Psoas muscle (tissue), 7 donors: ENCODE measurements at regions not wholly inside any gene's neighbourhood (a gene's known extent, or its start where the extent isn't known, plus 50 kb on each side); places are given as distances from the start of the nearest gene placed in this dataset.

Experiments used
- ATAC-seq, 4 donors: fragments of 200-7000 bp; cut with Tn5 transposase; one replicate each; pipeline ENCODE4 v1.9.1; 2020; ENCODE audit warnings: moderate library complexity in 3 of 4, mild to moderate bottlenecking in 2 of 4
- DNase-seq, 2 donors: peaks; one replicate each; pipeline ENCODE4 v3.0.0-alpha.2; 2020
- H3K27ac ChIP-seq: fragments of 200-600 bp; one replicate; pipeline ENCODE4 v1.8.0; 2022
- H3K27me3 ChIP-seq, 3 donors: fragments of 200-600 bp in 1 of 3; one replicate each; pipeline versions ENCODE4 v1.6.1 to v1.8.0; 2013 to 2022; ENCODE audit warnings: low read length in 2 of 3, mild to moderate bottlenecking in 2 of 3, moderate library complexity in 1 of 3; ENCODE audit not compliant: insufficient read depth in 3 of 3
- H3K36me3 ChIP-seq, 2 donors: fragments of 200-600 bp in 1 of 2; one replicate each; pipeline versions ENCODE4 v1.6.1 to v1.8.0; 2013 to 2022; ENCODE audit warnings: low read depth in 1 of 2, mild to moderate bottlenecking in 1 of 2, moderate library complexity in 1 of 2; ENCODE audit not compliant: insufficient read depth in 1 of 2
- H3K4me1 ChIP-seq: fragments of 200-600 bp; one replicate; pipeline ENCODE4 v1.8.0; 2022
- H3K4me3 ChIP-seq: fragments of 200-600 bp; one replicate; pipeline ENCODE4 v1.8.0; 2022; ENCODE audit warnings: mild to moderate bottlenecking
- H3K9me3 ChIP-seq: fragments of 200-600 bp; one replicate; pipeline ENCODE4 v1.8.0; 2022
- WGBS, 3 donors: extraction: QIAGEN DNeasy Blood & Tissue Kit; methylation state at CpG; one replicate each; pipeline versions ENCODE4 v1.1.6 to v1.1.7; 2013; 5-methylcytosine and 5-hydroxymethylcytosine counted together
- intact Hi-C, 2 donors: fragments of 100-400 bp; cut with DNase I; formaldehyde crosslinking; loops; one replicate each; pipeline versions ENCODE4 v1.11.0 to v1.14.2; 2022
- TF ChIP-seq, protein P1 (sequence below): fragments of 200-600 bp; IDR thresholded peaks from one replicate; pipeline ENCODE4 v1.8.0; 2022; ENCODE audit warnings: antibody characterized with exemption
- donor health status: healthy with polysubstance abuse.
- donor health status: DM: no; HTN: no; CAD: no; lungs with moderate emphysema.
- donor health status: Bipolar disorder and iron deficiency.
- donor health status: healthy.
- donor health status: DM: yes; HTN: yes; CAD: no.
- donor health status: DM: no; HTN: no; CAD: no.
- donor health status: DM: yes; HTN: yes; CAD: no.

- no peak overlapping the region for H3K4me3 ChIP-seq
- DNase-seq (no peak), ATAC-seq (no peak)
- H3K9me3 ChIP-seq, result peaks cover 8% of the 10 kb centered on the region
- 52 to 100% (median 90%) methylated on average over 3 of the region's 3 CpGs for WGBS, 3 donors
- H3K27ac ChIP-seq, result no peak overlapping the region
- peaks cover 0 to 3% (median 0%) of the 10 kb centered on the region in 3 donors for H3K27me3 ChIP-seq
- TF ChIP-seq, protein P1, sequence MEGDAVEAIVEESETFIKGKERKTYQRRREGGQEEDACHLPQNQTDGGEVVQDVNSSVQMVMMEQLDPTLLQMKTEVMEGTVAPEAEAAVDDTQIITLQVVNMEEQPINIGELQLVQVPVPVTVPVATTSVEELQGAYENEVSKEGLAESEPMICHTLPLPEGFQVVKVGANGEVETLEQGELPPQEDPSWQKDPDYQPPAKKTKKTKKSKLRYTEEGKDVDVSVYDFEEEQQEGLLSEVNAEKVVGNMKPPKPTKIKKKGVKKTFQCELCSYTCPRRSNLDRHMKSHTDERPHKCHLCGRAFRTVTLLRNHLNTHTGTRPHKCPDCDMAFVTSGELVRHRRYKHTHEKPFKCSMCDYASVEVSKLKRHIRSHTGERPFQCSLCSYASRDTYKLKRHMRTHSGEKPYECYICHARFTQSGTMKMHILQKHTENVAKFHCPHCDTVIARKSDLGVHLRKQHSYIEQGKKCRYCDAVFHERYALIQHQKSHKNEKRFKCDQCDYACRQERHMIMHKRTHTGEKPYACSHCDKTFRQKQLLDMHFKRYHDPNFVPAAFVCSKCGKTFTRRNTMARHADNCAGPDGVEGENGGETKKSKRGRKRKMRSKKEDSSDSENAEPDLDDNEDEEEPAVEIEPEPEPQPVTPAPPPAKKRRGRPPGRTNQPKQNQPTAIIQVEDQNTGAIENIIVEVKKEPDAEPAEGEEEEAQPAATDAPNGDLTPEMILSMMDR, result no peak
- intact Hi-C loops, result no loop called here
- H3K4me1 ChIP-seq, result no peaks in the 10 kb centered on the region
- H3K36me3 ChIP-seq, result no peaks in the 10 kb centered on the region
These were observed 143.8 kb upstream of the CPXCR1 start for GRCh38 chrX:88603237-88603636.

GRCh38 chrX:88604433-88605221 is 142.4 kb upstream of the CPXCR1 start:
- Histone ChIP-seq H3K4me1 (no peaks in the 10 kb centered on the region), H3K36me3 (no peaks in the 10 kb centered on the region), H3K27me3 (peaks cover 0 to 3% (median 0%) of the 10 kb centered on the region in 3 donors), H3K27ac (no peak overlapping the region), H3K4me3 (no peak overlapping the region), H3K9me3 (peaks cover under 1% of the 10 kb centered on the region)
- intact Hi-C loops, result no loop called here
- DNase-seq (no peak), ATAC-seq (no peak)
- WGBS, 3 donors, result 23 to 30% (median 29%) methylated on average over 5 of the region's 5 CpGs
- TF ChIP-seq, protein P1, result no peak

- no peak for DNase-seq
- H3K9me3 ChIP-seq, result no peaks in the 10 kb centered on the region
- WGBS, 3 donors, result 26 to 36% (median 35%) methylated on average over 4 of the region's 4 CpGs
- no peak for ATAC-seq
- no peaks in the 10 kb centered on the region for H3K36me3 ChIP-seq
- peaks cover 0 to 3% (median 0%) of the 10 kb centered on the region in 3 donors for H3K27me3 ChIP-seq
- intact Hi-C loops, result no loop called here
- H3K4me3 ChIP-seq, result no peak overlapping the region
- no peaks in the 10 kb centered on the region for H3K4me1 ChIP-seq
- TF ChIP-seq, protein P1, result no peak
- no peak overlapping the region for H3K27ac ChIP-seq
These were observed 141.8 kb upstream of the CPXCR1 start for GRCh38 chrX:88605222-88605583.

DNA sequence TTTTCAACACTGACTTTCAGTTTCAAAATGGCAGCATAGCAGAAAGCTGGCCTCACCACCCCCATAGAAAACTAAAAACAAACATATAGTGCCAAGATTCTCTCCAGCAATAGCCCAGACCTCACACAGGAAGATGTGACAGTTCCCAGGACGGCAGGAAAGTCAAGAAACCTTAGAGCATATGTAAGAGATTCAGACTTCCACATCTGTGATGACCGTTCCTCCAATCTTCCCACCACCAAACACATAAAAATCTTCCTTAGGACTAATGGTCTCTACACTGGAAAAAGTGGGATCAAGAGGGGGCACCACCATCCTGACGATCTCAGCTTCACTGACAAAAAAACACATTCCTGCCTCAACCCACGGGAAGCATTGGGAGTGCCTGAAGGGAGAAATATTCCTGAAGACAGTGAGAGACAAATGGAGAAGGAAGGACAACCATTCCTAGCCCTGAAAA is 134.1 kb upstream of the CPXCR1 start:
- TF ChIP-seq, protein P1, result no peak
- Histone ChIP-seq H3K27me3 (no peaks in the 10 kb centered on the region), H3K27ac (no peak overlapping the region), H3K4me3 (no peak overlapping the region), H3K36me3 (no peaks in the 10 kb centered on the region), H3K9me3 (no peaks in the 10 kb centered on the region), H3K4me1 (no peaks in the 10 kb centered on the region)
- DNase-seq, result no peak
- no peak for ATAC-seq
- WGBS, 3 donors, result 16 to 23% (median 22%) methylated on average over 4 of the region's 4 CpGs
- intact Hi-C loops, result no loop called here

DNA sequence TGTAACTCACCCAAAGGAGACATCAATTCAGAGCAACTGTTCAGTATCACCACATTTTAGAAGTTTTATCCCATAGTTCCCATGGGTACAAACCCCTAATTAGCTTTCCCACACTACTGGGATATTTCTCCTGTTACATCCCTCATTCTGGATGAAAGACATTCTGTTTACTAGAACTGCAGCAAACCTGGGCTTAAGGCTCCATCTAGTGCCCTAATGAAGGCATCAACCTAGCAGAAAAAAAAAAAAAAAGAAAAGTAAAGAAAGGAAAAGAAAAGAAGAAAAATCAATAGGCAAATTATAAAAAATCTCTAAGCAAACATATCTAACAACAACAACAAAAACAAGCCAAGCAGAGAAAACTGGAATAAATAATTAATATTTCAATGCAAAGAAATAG is 133.7 kb upstream of the CPXCR1 start:
- H3K36me3 ChIP-seq, result no peaks in the 10 kb centered on the region
- intact Hi-C loops, result no loop called here
- H3K27me3 ChIP-seq, result no peaks in the 10 kb centered on the region
- no peaks in the 10 kb centered on the region for H3K9me3 ChIP-seq
- DNase-seq (no peak), ATAC-seq (no peak)
- H3K27ac ChIP-seq, result no peak overlapping the region
- H3K4me1 ChIP-seq, result no peaks in the 10 kb centered on the region
- TF ChIP-seq, protein P1, result peak; percentile 9
- H3K4me3 ChIP-seq, result no peak overlapping the region
